ENCODE measurements at regions not wholly inside any gene's neighbourhood (a gene's known extent, or its start where the extent isn't known, plus 50 kb on each side); places are given as distances from the start of the nearest gene placed in this dataset.
"Not testable (repeated sequence)": the region's sequence is repeated elsewhere in the genome, so short reads cannot be mapped to it uniquely, and the experiment has no call there.

- FAIRE-seq (no peak), DNase-seq (ENCODE audit: insufficient read length, low spot score) (no peak)
These were observed 990.9 kb upstream of the CNTN5 start for GRCh38 chr11:98029832-98030231.

- FAIRE-seq = no peak
These were observed 983.9 kb upstream of the CNTN5 start for GRCh38 chr11:98036810-98037209.

GRCh38 chr11:98040061-98040808 is 980.5 kb upstream of the CNTN5 start:
- DNase-seq (ENCODE audit: insufficient read length, low spot score) (no peak), FAIRE-seq (no peak)

More at GRCh38 chr11:98036810-98037209, 983.9 kb upstream of the CNTN5 start:
- DNase-seq (ENCODE audit: insufficient read length, low spot score) = no peak

- DNase-seq (ENCODE audit: insufficient read length, low spot score) (no peak), FAIRE-seq (no peak)
These were observed 973.1 kb upstream of the CNTN5 start for GRCh38 chr11:98047647-98048046.

GRCh38 chr11:98053851-98054250 is 966.9 kb upstream of the CNTN5 start:
- no peak for DNase-seq (ENCODE audit: insufficient read length, low spot score)
- FAIRE-seq = no peak

- DNase-seq (ENCODE audit: insufficient read length, low spot score) (no peak), FAIRE-seq (no peak)
These were observed 963.8 kb upstream of the CNTN5 start for GRCh38 chr11:98056945-98057344.

GRCh38 chr11:98059488-98059887 is 961.3 kb upstream of the CNTN5 start:
- DNase-seq (ENCODE audit: insufficient read length, low spot score) (no peak), FAIRE-seq (no peak)

GRCh38 chr11:98060759-98061158 is 960.0 kb upstream of the CNTN5 start:
- FAIRE-seq (no peak), DNase-seq (ENCODE audit: insufficient read length, low spot score) (no peak)

- FAIRE-seq (no peak), DNase-seq (ENCODE audit: insufficient read length, low spot score) (no peak)
These were observed 958.9 kb upstream of the CNTN5 start for GRCh38 chr11:98061858-98062257.

GRCh38 chr11:98062714-98063113 is 958.0 kb upstream of the CNTN5 start:
- DNase-seq (ENCODE audit: insufficient read length, low spot score) (no peak), FAIRE-seq (no peak)

GRCh38 chr11:98068251-98068650 is 952.5 kb upstream of the CNTN5 start:
- FAIRE-seq (no peak), DNase-seq (ENCODE audit: insufficient read length, low spot score) (no peak)

GRCh38 chr11:98069147-98069546 is 951.6 kb upstream of the CNTN5 start:
- not testable (repeated sequence) for DNase-seq (ENCODE audit: insufficient read length, low spot score); FAIRE-seq

GRCh38 chr11:98069861-98070260 is 950.9 kb upstream of the CNTN5 start:
- FAIRE-seq (no peak), DNase-seq (ENCODE audit: insufficient read length, low spot score) (no peak)

GRCh38 chr11:98090861-98091505 is 929.8 kb upstream of the CNTN5 start:
- FAIRE-seq (no peak), DNase-seq (ENCODE audit: insufficient read length, low spot score) (no peak)

GRCh38 chr11:98099371-98099770 is 921.4 kb upstream of the CNTN5 start:
- DNase-seq (ENCODE audit: insufficient read length, low spot score) (no peak), FAIRE-seq (no peak)

- DNase-seq (ENCODE audit: insufficient read length, low spot score) (no peak), FAIRE-seq (no peak)
These were observed 920.1 kb upstream of the CNTN5 start for GRCh38 chr11:98100689-98101088.

GRCh38 chr11:98101329-98101728 is 919.4 kb upstream of the CNTN5 start:
- DNase-seq (ENCODE audit: insufficient read length, low spot score) (no peak), FAIRE-seq (no peak)

- DNase-seq (ENCODE audit: insufficient read length, low spot score) (no peak), FAIRE-seq (no peak)
These were observed 916.5 kb upstream of the CNTN5 start for GRCh38 chr11:98104249-98104648.

GRCh38 chr11:98107736-98108135 is 913.0 kb upstream of the CNTN5 start:
- DNase-seq (ENCODE audit: insufficient read length, low spot score) (no peak), FAIRE-seq (no peak)

GRCh38 chr11:98110030-98110429 is 910.7 kb upstream of the CNTN5 start:
- no peak for DNase-seq (ENCODE audit: insufficient read length, low spot score)
- FAIRE-seq = no peak

GRCh38 chr11:98115873-98116272 is 904.9 kb upstream of the CNTN5 start:
- no peak for FAIRE-seq
- no peak for DNase-seq (ENCODE audit: insufficient read length, low spot score)

GRCh38 chr11:98130117-98130625 is 890.6 kb upstream of the CNTN5 start:
- DNase-seq (ENCODE audit: insufficient read length, low spot score) (no peak), FAIRE-seq (no peak)

Data from GM19239 (cell line).